Activated CD4-positive, alpha-beta T cell treated with anti-CD3 and anti-CD28 coated beads, Interleukin-2, amount 50 U/mL, for 4 hours (primary cell): ENCODE measurements at regions not wholly inside any gene's neighbourhood (a gene's known extent, or its start where the extent isn't known, plus 50 kb on each side); places are given as distances from the start of the nearest gene placed in this dataset.
"Not testable (repeated sequence)": the region's sequence is repeated elsewhere in the genome, so short reads cannot be mapped to it uniquely, and the experiment has no call there.

ENCODE experiments used
- DNase-seq, 2 experiments: peaks; one replicate each; pipeline ENCODE4 v3.0.0-alpha.2; 2020

- DNase-seq: not testable (repeated sequence)
Measured at GRCh38 chr15:92806171-92806570, 94.0 kb upstream of the CHD2 start.

- no peak for DNase-seq
Measured at GRCh38 chr15:92806763-92807162, 93.4 kb upstream of the CHD2 start.

- DNase-seq: peak in 1 of 2 experiments; percentile 13
Measured at GRCh38 chr15:92807971-92808571, 92.1 kb upstream of the CHD2 start.

GRCh38 chr15:92808598-92809063 is 91.5 kb upstream of the CHD2 start:
- peak in 1 of 2 experiments; percentile 4 for DNase-seq

GRCh38 chr15:92809064-92809879 is 90.9 kb upstream of the CHD2 start:
- peak; percentile 97 for DNase-seq

GRCh38 chr15:92809880-92810361 is 90.2 kb upstream of the CHD2 start:
- DNase-seq: no peak

- DNase-seq: peak; percentile 13 to 19
Measured at GRCh38 chr15:92810418-92811138, 89.5 kb upstream of the CHD2 start.

GRCh38 chr15:92811148-92811913 is 88.8 kb upstream of the CHD2 start:
- no peak for DNase-seq

- DNase-seq: no peak
Measured at GRCh38 chr15:92812271-92812670, 87.9 kb upstream of the CHD2 start.

GRCh38 chr15:92813485-92813884 is 86.6 kb upstream of the CHD2 start:
- DNase-seq: no peak

GRCh38 chr15:92817339-92817886 is 82.7 kb upstream of the CHD2 start:
- DNase-seq: no peak

- DNase-seq: no peak
Measured at GRCh38 chr15:92818651-92819277, 81.4 kb upstream of the CHD2 start.

GRCh38 chr15:92819278-92820235 is 80.6 kb upstream of the CHD2 start:
- no peak for DNase-seq

GRCh38 chr15:92820236-92821021 is 79.7 kb upstream of the CHD2 start:
- DNase-seq: peak; percentile 77 to 80

- DNase-seq: no peak
Measured at GRCh38 chr15:92821491-92822116, 78.5 kb upstream of the CHD2 start.

GRCh38 chr15:92822216-92823144 is 77.6 kb upstream of the CHD2 start:
- DNase-seq: no peak

GRCh38 chr15:92825985-92826384 is 74.1 kb upstream of the CHD2 start:
- no peak for DNase-seq

GRCh38 chr15:92827991-92828390 is 72.1 kb upstream of the CHD2 start:
- not testable (repeated sequence) for DNase-seq
